ENCODE measurements at regions not wholly inside any gene's neighbourhood (a gene's known extent, or its start where the extent isn't known, plus 50 kb on each side); places are given as distances from the start of the nearest gene placed in this dataset.
"Not testable (repeated sequence)": the region's sequence is repeated elsewhere in the genome, so short reads cannot be mapped to it uniquely, and the experiment has no call there.

DNA sequence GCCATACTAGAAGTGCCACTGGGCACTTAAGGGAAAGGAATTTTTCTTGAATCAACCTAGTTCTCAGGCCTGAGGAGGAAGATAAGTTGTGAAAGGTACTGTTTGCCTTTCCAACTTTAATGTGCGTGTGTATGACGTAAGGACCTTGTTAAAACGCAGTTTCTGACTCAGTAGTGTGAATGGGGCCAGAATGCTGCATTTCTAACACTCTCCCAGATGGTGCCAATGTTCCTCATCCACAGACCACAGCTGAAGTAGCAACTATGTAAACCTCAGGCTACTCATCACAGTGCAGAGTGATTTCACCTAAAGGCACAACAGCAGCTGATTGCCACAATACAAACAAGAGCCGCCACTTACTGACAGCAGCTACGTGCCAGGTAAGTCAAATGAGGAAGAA is 103.6 kb downstream of the OTOL1 start:
- no peak overlapping the region for H3K9ac ChIP-seq (ENCODE audit: low read depth, low read length)
- no peak overlapping the region for H3K27ac ChIP-seq (ENCODE audit: low read depth, low read length)
- H3K4me1 ChIP-seq (ENCODE audit: control insufficient read depth, insufficient read depth, low read length) = no peaks in the 10 kb centered on the region
- no peak overlapping the region for H3K4me3 ChIP-seq (ENCODE audit: low read depth, low read length)
- H3K27me3 ChIP-seq (ENCODE audit: control insufficient read depth, insufficient read depth, low read length) = no peaks in the 10 kb centered on the region
- H3K9me3 ChIP-seq (ENCODE audit: control insufficient read depth, insufficient read depth, low read length) = no peaks in the 10 kb centered on the region
- no peaks in the 10 kb centered on the region for H3K36me3 ChIP-seq (ENCODE audit: control insufficient read depth, insufficient read depth, low read length)

DNA sequence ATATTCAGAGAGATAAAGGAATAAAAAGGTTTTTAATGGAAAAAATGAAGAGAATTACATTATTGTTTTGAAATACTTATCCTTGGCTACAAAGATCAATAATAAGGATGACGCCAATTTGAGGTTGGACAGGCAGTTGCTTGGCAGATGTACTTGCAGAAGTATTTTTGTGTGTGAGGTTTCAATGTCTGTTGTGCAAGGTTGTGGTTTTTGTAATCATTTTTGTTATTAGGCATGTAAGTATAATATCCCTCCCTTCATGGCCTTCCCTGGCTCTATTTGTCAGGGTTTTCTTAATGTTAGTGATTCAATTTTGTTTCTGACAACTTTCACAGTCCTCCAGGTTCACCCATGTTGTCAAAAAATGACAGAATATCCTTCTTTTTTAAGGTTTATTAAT is 105.9 kb downstream of the OTOL1 start:
- no peak overlapping the region for H3K4me3 ChIP-seq (ENCODE audit: low read depth, low read length)
- no peaks in the 10 kb centered on the region for H3K36me3 ChIP-seq (ENCODE audit: control insufficient read depth, insufficient read depth, low read length)
- no peaks in the 10 kb centered on the region for H3K27me3 ChIP-seq (ENCODE audit: control insufficient read depth, insufficient read depth, low read length)
- no peaks in the 10 kb centered on the region for H3K9me3 ChIP-seq (ENCODE audit: control insufficient read depth, insufficient read depth, low read length)
- H3K4me1 ChIP-seq (ENCODE audit: control insufficient read depth, insufficient read depth, low read length) = no peaks in the 10 kb centered on the region
- no peak overlapping the region for H3K9ac ChIP-seq (ENCODE audit: low read depth, low read length)
- no peak overlapping the region for H3K27ac ChIP-seq (ENCODE audit: low read depth, low read length)

DNA sequence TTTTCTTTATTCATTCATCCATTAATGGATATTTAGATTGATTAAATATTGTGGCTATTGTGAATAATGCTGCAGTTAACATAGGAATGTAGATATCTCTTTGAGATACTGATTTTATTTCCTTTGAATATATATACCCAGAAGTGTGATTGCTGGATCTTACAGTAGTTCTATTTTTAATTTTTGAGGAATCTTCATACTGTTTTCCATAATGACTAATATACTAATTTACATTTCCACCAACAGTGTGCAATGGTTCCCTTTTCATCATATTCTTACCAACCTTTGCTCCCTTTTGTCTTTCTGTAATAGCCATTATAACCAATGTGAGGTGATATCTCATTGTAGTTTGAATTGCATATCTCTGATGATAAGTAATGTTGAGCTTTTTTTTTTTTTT is 106.3 kb downstream of the OTOL1 start:
- Histone ChIP-seq H3K27me3 (ENCODE audit: control insufficient read depth, insufficient read depth, low read length) (no peaks in the 10 kb centered on the region), H3K9ac (ENCODE audit: low read depth, low read length) (no peak overlapping the region), H3K4me3 (ENCODE audit: low read depth, low read length) (no peak overlapping the region), H3K27ac (ENCODE audit: low read depth, low read length) (no peak overlapping the region), H3K36me3 (ENCODE audit: control insufficient read depth, insufficient read depth, low read length) (no peaks in the 10 kb centered on the region), H3K9me3 (ENCODE audit: control insufficient read depth, insufficient read depth, low read length) (no peaks in the 10 kb centered on the region), H3K4me1 (ENCODE audit: control insufficient read depth, insufficient read depth, low read length) (no peaks in the 10 kb centered on the region)

DNA sequence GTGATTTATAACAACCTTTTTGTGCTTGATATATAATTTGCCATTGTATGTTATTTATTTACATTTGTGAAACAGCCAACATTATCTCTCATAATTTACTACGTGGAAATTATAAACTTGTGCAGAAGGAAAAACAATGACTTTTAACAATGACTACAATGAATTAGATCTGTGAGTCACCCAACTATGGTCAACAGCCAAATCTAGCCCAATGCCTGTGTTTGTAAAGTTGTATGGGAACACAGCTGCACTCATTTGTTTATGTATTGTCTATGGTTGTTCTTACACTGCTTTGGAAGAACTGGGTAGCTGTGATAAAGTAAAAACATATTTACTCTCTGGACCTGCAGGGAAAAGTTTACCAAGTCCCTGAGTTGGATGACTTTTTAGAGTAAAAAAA is 110.4 kb downstream of the OTOL1 start:
- Histone ChIP-seq H3K9me3 (ENCODE audit: control insufficient read depth, insufficient read depth, low read length) (peaks cover 1% of the 10 kb centered on the region; the same call in 1 of the 2 replicates), H3K27me3 (ENCODE audit: control insufficient read depth, insufficient read depth, low read length) (no peaks in the 10 kb centered on the region), H3K4me3 (ENCODE audit: low read depth, low read length) (no peak overlapping the region), H3K27ac (ENCODE audit: low read depth, low read length) (no peak overlapping the region), H3K9ac (ENCODE audit: low read depth, low read length) (no peak overlapping the region), H3K4me1 (ENCODE audit: control insufficient read depth, insufficient read depth, low read length) (no peaks in the 10 kb centered on the region), H3K36me3 (ENCODE audit: control insufficient read depth, insufficient read depth, low read length) (no peaks in the 10 kb centered on the region)

DNA sequence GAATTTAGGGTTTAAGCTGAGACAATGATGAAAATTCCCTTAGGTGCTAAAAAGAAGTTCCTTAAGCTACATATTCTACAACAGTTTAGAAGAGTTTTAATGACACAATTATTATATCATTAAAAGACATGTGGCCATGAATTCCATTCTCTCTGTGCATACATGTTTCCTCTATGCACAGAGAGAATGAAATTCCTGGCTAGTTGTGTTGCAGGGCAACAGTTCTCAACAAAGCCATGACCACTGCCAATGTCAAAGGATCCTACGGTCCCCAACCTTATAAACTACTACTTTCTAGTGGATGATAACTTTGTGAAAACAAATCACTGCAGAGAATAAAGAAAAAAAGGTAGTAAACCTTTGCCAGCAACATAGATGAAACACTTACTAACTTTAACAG is 122.7 kb downstream of the OTOL1 start:
- no peaks in the 10 kb centered on the region for H3K9me3 ChIP-seq (ENCODE audit: control insufficient read depth, insufficient read depth, low read length)
- no peaks in the 10 kb centered on the region for H3K4me1 ChIP-seq (ENCODE audit: control insufficient read depth, insufficient read depth, low read length)
- no peak overlapping the region for H3K27ac ChIP-seq (ENCODE audit: low read depth, low read length)
- no peaks in the 10 kb centered on the region for H3K36me3 ChIP-seq (ENCODE audit: control insufficient read depth, insufficient read depth, low read length)
- H3K27me3 ChIP-seq (ENCODE audit: control insufficient read depth, insufficient read depth, low read length) = no peaks in the 10 kb centered on the region
- H3K4me3 ChIP-seq (ENCODE audit: low read depth, low read length) = no peak overlapping the region
- H3K9ac ChIP-seq (ENCODE audit: low read depth, low read length) = no peak overlapping the region

DNA sequence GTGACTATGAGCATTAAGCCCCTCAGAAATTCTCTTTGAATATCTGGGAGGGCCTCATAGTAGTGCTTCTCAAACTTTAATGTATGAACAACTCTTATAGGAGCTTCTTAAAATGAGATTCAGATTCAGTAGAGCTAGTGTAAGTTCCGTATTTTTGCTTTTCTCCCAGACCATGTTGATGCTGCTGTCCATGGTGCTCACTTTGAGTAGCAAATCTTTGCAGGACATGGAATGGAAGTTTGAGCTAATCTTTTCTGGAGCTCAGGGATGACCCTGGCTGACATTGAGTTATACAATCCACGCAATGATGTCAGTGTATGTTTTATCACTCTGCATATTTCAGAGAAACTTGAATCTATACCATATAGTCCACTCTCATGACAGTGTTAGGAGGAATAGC is 134.2 kb downstream of the OTOL1 start:
- Histone ChIP-seq H3K9me3 (ENCODE audit: control insufficient read depth, insufficient read depth, low read length) (0 out of 2 replicates have a peak, but pooled peaks cover 5% of the 10 kb centered on the region), H3K4me3 (ENCODE audit: low read depth, low read length) (no peak overlapping the region), H3K4me1 (ENCODE audit: control insufficient read depth, insufficient read depth, low read length) (peaks cover 35% of the 10 kb centered on the region), H3K27ac (ENCODE audit: low read depth, low read length) (no peak overlapping the region), H3K9ac (ENCODE audit: low read depth, low read length) (no peak overlapping the region), H3K27me3 (ENCODE audit: control insufficient read depth, insufficient read depth, low read length) (no peaks in the 10 kb centered on the region), H3K36me3 (ENCODE audit: control insufficient read depth, insufficient read depth, low read length) (no peaks in the 10 kb centered on the region)

DNA sequence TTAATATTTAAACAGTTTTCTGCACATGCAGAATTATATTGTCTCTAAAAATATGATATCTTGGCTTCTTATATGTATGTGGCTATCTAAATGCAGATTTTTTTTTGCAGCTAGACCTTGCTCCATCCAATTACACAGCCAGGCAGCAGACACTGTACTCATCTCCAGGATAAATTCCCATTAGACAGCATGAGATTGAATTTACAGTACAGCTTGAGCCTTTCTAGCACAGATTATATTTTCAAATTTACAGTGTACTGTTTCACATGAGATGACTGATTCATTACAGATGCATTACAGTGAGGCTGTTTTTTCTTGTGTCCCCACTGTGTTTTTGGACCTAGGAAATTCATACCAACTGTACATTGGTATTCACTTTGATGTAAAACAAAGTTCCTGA is 134.9 kb downstream of the OTOL1 start:
- H3K4me3 ChIP-seq (ENCODE audit: low read depth, low read length) = no peak overlapping the region
- peaks cover 43% of the 10 kb centered on the region for H3K4me1 ChIP-seq (ENCODE audit: control insufficient read depth, insufficient read depth, low read length)
- no peaks in the 10 kb centered on the region for H3K27me3 ChIP-seq (ENCODE audit: control insufficient read depth, insufficient read depth, low read length)
- no peaks in the 10 kb centered on the region for H3K36me3 ChIP-seq (ENCODE audit: control insufficient read depth, insufficient read depth, low read length)
- no peak overlapping the region for H3K9ac ChIP-seq (ENCODE audit: low read depth, low read length)
- no peak overlapping the region for H3K27ac ChIP-seq (ENCODE audit: low read depth, low read length)
- H3K9me3 ChIP-seq (ENCODE audit: control insufficient read depth, insufficient read depth, low read length) = 0 out of 2 replicates have a peak, but pooled peaks cover 5% of the 10 kb centered on the region

DNA sequence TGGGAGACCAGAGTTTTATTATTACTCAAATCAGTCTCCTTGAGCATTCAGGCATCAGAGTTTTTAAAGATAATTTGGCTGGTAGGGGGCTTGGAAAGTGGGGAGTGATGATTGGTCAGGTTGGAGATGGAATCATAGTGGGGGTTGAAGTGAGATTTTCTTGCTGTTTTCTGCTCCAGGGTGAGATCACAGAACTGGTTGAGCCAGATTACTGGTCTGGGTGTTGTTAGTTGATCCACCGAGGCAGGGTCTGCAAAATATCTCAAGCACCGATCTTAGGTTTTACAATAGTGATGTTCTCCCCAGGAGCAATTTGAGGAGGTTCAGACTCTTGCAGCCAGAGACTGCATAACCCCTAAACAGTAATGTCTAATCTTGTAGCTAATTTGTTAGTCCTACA is 141.0 kb downstream of the OTOL1 start:
- Histone ChIP-seq H3K9me3 (ENCODE audit: control insufficient read depth, insufficient read depth, low read length) (0 out of 2 replicates have a peak, but pooled peaks cover 5% of the 10 kb centered on the region), H3K4me3 (ENCODE audit: low read depth, low read length) (no peak overlapping the region)

DNA sequence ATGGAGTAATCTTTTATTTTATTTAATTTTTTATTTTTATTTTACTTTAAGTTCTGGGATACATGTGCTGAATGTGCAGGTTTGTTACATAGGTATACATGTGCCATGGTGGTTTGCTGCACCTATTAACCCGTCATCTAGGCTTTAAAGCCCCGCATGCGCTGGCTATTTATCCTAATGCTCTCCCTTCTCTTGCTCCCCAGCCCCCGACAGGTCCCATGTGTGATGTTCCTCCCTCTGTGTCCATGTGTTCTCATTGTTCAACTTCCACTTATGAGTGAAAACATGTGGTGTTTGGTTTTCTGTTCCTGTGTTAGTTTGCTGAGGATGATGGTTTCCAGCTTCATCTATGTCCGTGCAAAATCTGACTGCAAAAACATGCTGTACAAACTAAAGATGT is 142.5 kb downstream of the OTOL1 start:
- not testable (repeated sequence) for H3K36me3 ChIP-seq (ENCODE audit: control insufficient read depth, insufficient read depth, low read length); H3K9me3 ChIP-seq (ENCODE audit: control insufficient read depth, insufficient read depth, low read length); H3K27ac ChIP-seq (ENCODE audit: low read depth, low read length); H3K9ac ChIP-seq (ENCODE audit: low read depth, low read length); H3K4me3 ChIP-seq (ENCODE audit: low read depth, low read length); H3K27me3 ChIP-seq (ENCODE audit: control insufficient read depth, insufficient read depth, low read length)
- H3K4me1 ChIP-seq (ENCODE audit: control insufficient read depth, insufficient read depth, low read length) = peaks cover 76% of the 10 kb centered on the region

More for the DNA sequence above, 141.0 kb downstream of the OTOL1 start:
- no peaks in the 10 kb centered on the region for H3K36me3 ChIP-seq (ENCODE audit: control insufficient read depth, insufficient read depth, low read length)
- no peak overlapping the region for H3K9ac ChIP-seq (ENCODE audit: low read depth, low read length)
- H3K4me1 ChIP-seq (ENCODE audit: control insufficient read depth, insufficient read depth, low read length) = peaks cover 72% of the 10 kb centered on the region
- H3K27ac ChIP-seq (ENCODE audit: low read depth, low read length) = no peak overlapping the region
- H3K27me3 ChIP-seq (ENCODE audit: control insufficient read depth, insufficient read depth, low read length) = no peaks in the 10 kb centered on the region

DNA sequence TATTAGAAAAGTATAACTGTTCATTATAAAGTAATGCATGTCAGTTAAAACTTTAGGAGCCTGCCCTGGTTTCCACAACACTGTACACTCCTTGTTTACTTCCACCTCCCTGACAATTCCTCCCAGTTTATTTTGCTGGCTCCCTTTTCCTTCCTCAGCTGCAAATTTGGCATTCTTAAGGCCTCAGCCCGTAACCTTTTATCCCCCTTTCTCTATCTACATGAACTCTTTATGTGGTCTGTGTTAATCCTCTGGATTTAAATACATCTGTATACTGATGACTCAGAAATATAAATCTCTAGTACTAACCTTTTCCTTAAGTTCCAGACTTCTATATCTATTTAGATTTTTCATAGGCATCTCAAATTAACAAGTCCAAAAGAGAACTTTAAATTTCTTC is 143.6 kb downstream of the OTOL1 start:
- no peak overlapping the region for H3K27ac ChIP-seq (ENCODE audit: low read depth, low read length)
- H3K27me3 ChIP-seq (ENCODE audit: control insufficient read depth, insufficient read depth, low read length) = no peaks in the 10 kb centered on the region
- H3K4me1 ChIP-seq (ENCODE audit: control insufficient read depth, insufficient read depth, low read length) = peaks cover 72% of the 10 kb centered on the region
- no peak overlapping the region for H3K4me3 ChIP-seq (ENCODE audit: low read depth, low read length)
- H3K36me3 ChIP-seq (ENCODE audit: control insufficient read depth, insufficient read depth, low read length) = no peaks in the 10 kb centered on the region
- no peaks in the 10 kb centered on the region for H3K9me3 ChIP-seq (ENCODE audit: control insufficient read depth, insufficient read depth, low read length)
- H3K9ac ChIP-seq (ENCODE audit: low read depth, low read length) = no peak overlapping the region

DNA sequence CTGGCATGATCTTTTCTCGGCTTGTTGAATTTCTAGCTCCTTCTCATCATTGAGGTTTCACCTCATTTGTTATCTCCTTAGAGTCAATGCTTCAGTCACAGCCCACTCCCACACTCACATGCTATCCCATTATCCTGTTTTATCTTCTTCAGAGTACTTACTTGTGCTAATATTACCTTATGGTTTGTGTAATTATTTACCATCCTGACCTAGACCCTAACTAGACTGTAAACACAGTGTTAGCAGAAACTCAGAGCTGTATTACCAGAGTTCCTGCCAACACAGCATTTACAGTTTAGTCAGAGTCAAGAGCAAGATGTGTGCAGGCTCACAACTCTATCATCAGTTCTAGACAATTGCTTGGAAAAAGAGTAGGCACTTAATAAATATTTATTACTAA is 144.7 kb downstream of the OTOL1 start:
- H3K9ac ChIP-seq (ENCODE audit: low read depth, low read length) = no peak overlapping the region

More for the DNA sequence above, 144.7 kb downstream of the OTOL1 start:
- Histone ChIP-seq H3K4me3 (ENCODE audit: low read depth, low read length) (no peak overlapping the region), H3K36me3 (ENCODE audit: control insufficient read depth, insufficient read depth, low read length) (no peaks in the 10 kb centered on the region), H3K27me3 (ENCODE audit: control insufficient read depth, insufficient read depth, low read length) (no peaks in the 10 kb centered on the region), H3K27ac (ENCODE audit: low read depth, low read length) (no peak overlapping the region), H3K9me3 (ENCODE audit: control insufficient read depth, insufficient read depth, low read length) (no peaks in the 10 kb centered on the region), H3K4me1 (ENCODE audit: control insufficient read depth, insufficient read depth, low read length) (peaks cover 64% of the 10 kb centered on the region)
